A673 (cell line): ENCODE measurements at regions not wholly inside any gene's neighbourhood (a gene's known extent, or its start where the extent isn't known, plus 50 kb on each side); places are given as distances from the start of the nearest gene placed in this dataset.

Experiments
- BruUV-seq: library from RNA; stranded (reverse); fragments of 400-500 nt; replicated peaks from 2 replicates; lab custom pipeline; 2021; lab: Mats Ljungman, UMichigan
- CTCF ChIA-PET: fragments of 300-600 bp; sonication (Branson Sonifier 250); formaldehyde crosslinking; loops from one replicate; lab custom pipeline; 2022; ENCODE audit warnings: antibody characterized with exemption; lab: Charles Lee
- POLR2A ChIA-PET: fragments of 300-600 bp; sonication (Branson Sonifier 250); formaldehyde crosslinking; loops from one replicate; lab custom pipeline; 2022; ENCODE audit warnings: antibody characterized with exemption; ENCODE audit not compliant: low non-redundant PET; lab: Charles Lee
- DNase-seq: peaks from one replicate; pipeline ENCODE4 v3.0.0-alpha.2; 2015; ENCODE audit warnings: low spot score
- H3K27ac ChIP-seq: fragments of 200-600 bp; sonication (generic); 2 replicates; pipeline ENCODE4 v1.5.1; 2016; ENCODE audit warnings: mixed run types, low read depth, mild to moderate bottlenecking, mixed read lengths, antibody characterized with exemption, low read length; ENCODE audit not compliant: poor library complexity, severe bottlenecking
- H3K27me3 ChIP-seq: fragments of 200-600 bp; sonication (generic); replicated peaks from 2 replicates; pipeline ENCODE4 v1.6.1; 2017; ENCODE audit warnings: mixed run types, low read depth, mild to moderate bottlenecking, mixed read lengths, antibody characterized with exemption, low read length; ENCODE audit not compliant: insufficient read depth, poor library complexity
- H3K36me3 ChIP-seq: fragments of 200-600 bp; sonication (generic); 2 replicates; pipeline ENCODE4 v1.6.1; 2016; ENCODE audit warnings: mixed run types, mild to moderate bottlenecking, mixed read lengths, antibody characterized with exemption, low read length; ENCODE audit not compliant: insufficient read depth, poor library complexity, severe bottlenecking
- H3K4me1 ChIP-seq: fragments of 200-600 bp; sonication (generic); 2 replicates; pipeline ENCODE4 v1.6.1; 2017; ENCODE audit warnings: mixed run types, mild to moderate bottlenecking, mixed read lengths, antibody characterized with exemption, low read length; ENCODE audit not compliant: insufficient read depth, poor library complexity, severe bottlenecking
- H3K4me3 ChIP-seq: fragments of 200-600 bp; sonication (generic); 2 replicates; pipeline ENCODE4 v1.5.1; 2016; ENCODE audit warnings: low read depth, mixed run types, mild to moderate bottlenecking, mixed read lengths, low read length; ENCODE audit not compliant: poor library complexity, severe bottlenecking
- H3K9me3 ChIP-seq: fragments of 200-600 bp; sonication (generic); 2 replicates; pipeline ENCODE4 v1.6.1; 2016; ENCODE audit warnings: mixed run types, low read depth, mild to moderate bottlenecking, mixed read lengths, antibody characterized with exemption, low read length; ENCODE audit not compliant: poor library complexity, severe bottlenecking
- EZH2 ChIP-seq: fragments of 200-600 bp; sonication (generic); IDR thresholded peaks from 2 replicates; pipeline ENCODE4 v1.6.1; 2017; ENCODE audit warnings: borderline replicate concordance, low read depth, mild to moderate bottlenecking, mixed read lengths, antibody characterized with exemption, low read length; ENCODE audit not compliant: poor library complexity, severe bottlenecking
- intact Hi-C: fragments of 100-400 bp; cut with micrococcal nuclease; formaldehyde crosslinking; loops from one replicate; pipeline ENCODE4 v1.10.0; 2022; ENCODE audit not compliant: unreplicated experiment
- TF ChIP-seq, protein P1 (sequence below): fragments of 300-800, 200-600 bp; sonication (generic); conservative IDR thresholded peaks from 2 replicates; pipeline ENCODE4 v1.5.1; 2017; ENCODE audit warnings: low read depth, mild to moderate bottlenecking, antibody characterized with exemption, low read length, moderate library complexity, mixed read lengths

DNA sequence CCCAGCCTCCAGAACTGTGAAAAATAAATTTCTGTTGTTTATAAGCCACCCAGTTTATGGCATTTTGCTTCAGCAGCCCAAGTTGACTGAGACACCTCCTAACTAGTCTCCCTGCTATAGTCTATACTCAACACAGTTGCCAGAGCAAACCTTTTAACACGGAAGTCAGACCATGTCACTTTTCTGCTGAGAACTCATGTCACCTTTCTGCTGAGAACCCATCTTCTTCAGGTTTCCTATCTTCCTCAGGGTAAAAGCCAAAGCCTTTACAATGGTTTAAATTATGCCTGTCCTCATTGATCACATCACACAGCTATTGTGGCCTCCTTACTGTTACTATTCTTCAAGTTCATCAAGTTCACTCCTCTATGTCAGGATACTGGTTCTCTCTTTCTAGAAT is 74.3 kb upstream of the SOX6 start:
- no peaks in the 10 kb centered on the region for H3K4me1 ChIP-seq
- no peak overlapping the region for H3K4me3 ChIP-seq
- BruUV-seq, result no TSS peak
- intact Hi-C loops, result no loop called here
- no peaks in the 10 kb centered on the region for H3K36me3 ChIP-seq
- ChIA-PET POLR2A (no interaction called here), CTCF (no interaction called here)
- H3K9me3 ChIP-seq, result peaks cover 4% of the 10 kb centered on the region
- DNase-seq, result no peak
- H3K27me3 ChIP-seq, result no peaks in the 10 kb centered on the region
- no peak for TF ChIP-seq EZH2
- TF ChIP-seq, protein P1, sequence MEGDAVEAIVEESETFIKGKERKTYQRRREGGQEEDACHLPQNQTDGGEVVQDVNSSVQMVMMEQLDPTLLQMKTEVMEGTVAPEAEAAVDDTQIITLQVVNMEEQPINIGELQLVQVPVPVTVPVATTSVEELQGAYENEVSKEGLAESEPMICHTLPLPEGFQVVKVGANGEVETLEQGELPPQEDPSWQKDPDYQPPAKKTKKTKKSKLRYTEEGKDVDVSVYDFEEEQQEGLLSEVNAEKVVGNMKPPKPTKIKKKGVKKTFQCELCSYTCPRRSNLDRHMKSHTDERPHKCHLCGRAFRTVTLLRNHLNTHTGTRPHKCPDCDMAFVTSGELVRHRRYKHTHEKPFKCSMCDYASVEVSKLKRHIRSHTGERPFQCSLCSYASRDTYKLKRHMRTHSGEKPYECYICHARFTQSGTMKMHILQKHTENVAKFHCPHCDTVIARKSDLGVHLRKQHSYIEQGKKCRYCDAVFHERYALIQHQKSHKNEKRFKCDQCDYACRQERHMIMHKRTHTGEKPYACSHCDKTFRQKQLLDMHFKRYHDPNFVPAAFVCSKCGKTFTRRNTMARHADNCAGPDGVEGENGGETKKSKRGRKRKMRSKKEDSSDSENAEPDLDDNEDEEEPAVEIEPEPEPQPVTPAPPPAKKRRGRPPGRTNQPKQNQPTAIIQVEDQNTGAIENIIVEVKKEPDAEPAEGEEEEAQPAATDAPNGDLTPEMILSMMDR, result no peak
- H3K27ac ChIP-seq, result no peak overlapping the region

DNA sequence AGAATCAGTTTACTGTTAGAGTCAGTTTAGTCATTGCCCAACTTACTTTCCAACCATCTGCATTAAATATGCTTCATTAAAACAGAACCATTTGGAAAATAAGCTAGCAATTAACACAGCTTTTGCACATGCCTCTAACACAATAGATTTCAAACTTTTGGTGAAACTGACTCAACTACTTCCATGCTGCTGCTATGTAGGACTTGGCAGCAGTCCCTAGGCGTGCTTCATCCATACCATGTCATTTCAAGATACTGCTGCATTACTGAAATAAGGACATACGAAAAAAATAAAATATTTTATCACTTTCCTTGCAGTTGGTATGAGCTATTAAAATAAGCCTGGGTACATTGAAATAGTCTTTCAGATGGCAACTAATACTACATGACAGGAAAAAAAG is 65.5 kb upstream of the SOX6 start:
- intact Hi-C loops, result no loop called here

DNA sequence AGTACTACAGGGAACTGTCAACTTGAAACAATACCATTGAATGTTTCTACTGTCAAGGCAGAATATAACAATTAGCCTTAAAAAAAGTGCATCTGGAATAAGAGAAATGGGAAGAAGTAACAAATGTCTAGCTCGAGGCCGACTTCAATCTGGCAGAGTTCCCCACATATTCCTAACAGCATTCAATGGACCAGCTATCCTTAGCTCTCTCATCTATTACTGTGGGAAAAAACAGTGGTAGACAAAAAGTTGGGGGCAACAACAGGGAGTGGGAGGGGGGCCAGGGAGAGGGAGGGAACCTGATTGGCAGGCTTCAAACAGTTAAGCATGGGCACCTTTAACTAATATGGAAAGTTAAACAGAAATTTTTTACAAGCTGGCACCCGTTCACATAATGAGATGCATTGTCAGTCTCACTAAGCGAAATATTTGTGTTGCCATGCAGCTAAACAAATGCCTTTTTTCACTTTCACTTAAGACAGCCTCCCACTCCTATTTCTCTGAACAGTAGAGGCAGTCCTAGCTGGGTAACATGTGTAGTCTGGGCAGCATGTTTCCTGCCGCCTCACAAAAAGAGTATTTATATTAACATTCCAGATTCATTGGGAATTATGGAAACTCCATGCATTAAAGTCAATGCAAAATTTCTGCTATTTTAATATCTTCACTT is 62.2 kb upstream of the SOX6 start:
- ChIA-PET CTCF (no interaction called here), POLR2A (no interaction called here)
- intact Hi-C loops, result no loop called here
- Histone ChIP-seq H3K4me3 (no peak overlapping the region), H3K4me1 (no peaks in the 10 kb centered on the region), H3K27me3 (no peaks in the 10 kb centered on the region), H3K9me3 (no peaks in the 10 kb centered on the region), H3K27ac (no peak overlapping the region), H3K36me3 (no peaks in the 10 kb centered on the region)
- no TSS peak for BruUV-seq
- peak; percentile 38 for DNase-seq
- TF ChIP-seq EZH2, result no peak
- TF ChIP-seq, protein P1, result no peak

More for the DNA sequence above, 65.5 kb upstream of the SOX6 start:
- Histone ChIP-seq H3K27me3 (no peaks in the 10 kb centered on the region), H3K27ac (no peak overlapping the region), H3K9me3 (no peaks in the 10 kb centered on the region), H3K4me1 (no peaks in the 10 kb centered on the region), H3K4me3 (no peak overlapping the region), H3K36me3 (no peaks in the 10 kb centered on the region)
- no TSS peak for BruUV-seq
- no peak for DNase-seq
- ChIA-PET CTCF (no interaction called here), POLR2A (no interaction called here)
- no peak for TF ChIP-seq EZH2
- TF ChIP-seq, protein P1, result no peak
